HEK293 (cell line): ENCODE measurements at regions not wholly inside any gene's neighbourhood (a gene's known extent, or its start where the extent isn't known, plus 50 kb on each side); places are given as distances from the start of the nearest gene placed in this dataset.
"Not testable (repeated sequence)": the region's sequence is repeated elsewhere in the genome, so short reads cannot be mapped to it uniquely, and the experiment has no call there.

Experiments used
- CTCF ChIA-PET: fragments of 350-600 bp; formaldehyde crosslinking; extraction: SDS; loops from one replicate; lab custom pipeline; 2021; ENCODE audit warnings: antibody characterized with exemption; lab: Yijun Ruan, JAX
- POLR2A ChIA-PET: fragments of 300-600 bp; formaldehyde crosslinking; extraction: SDS; loops from one replicate; lab custom pipeline; 2020; ENCODE audit warnings: antibody characterized with exemption, inconsistent platforms; lab: Yijun Ruan, JAX
- H3K27ac ChIP-seq: fragments of 200-500 bp; sonication (Bioruptor generic); 2 replicates; pipeline ENCODE4 v1.5.1; 2014; ENCODE audit warnings: low read depth, low read length, control low read depth, inconsistent platforms; ENCODE audit errors: extremely low read depth
- H3K36me3 ChIP-seq, 2 experiments: fragments of 200-500 bp in 1 of 2; sonication (Bioruptor generic) in 1 of 2; 1 replicate in 1 of 2; 2 replicates in 1 of 2; pipeline ENCODE4 v1.5.1; 2014 to 2017; ENCODE audit warnings: inconsistent platforms in 2 of 2, low read length in 2 of 2; ENCODE audit not compliant: control insufficient read depth in 2 of 2, insufficient read depth in 1 of 2
- H3K4me1 ChIP-seq: fragments of 200-500 bp; sonication (Bioruptor generic); 2 replicates; pipeline ENCODE4 v1.5.1; 2014; ENCODE audit warnings: mild to moderate bottlenecking, low read length, inconsistent platforms; ENCODE audit not compliant: control insufficient read depth, insufficient read depth
- H3K4me3 ChIP-seq: 2 replicates; pipeline ENCODE4 v1.5.1; 2011; ENCODE audit warnings: low read depth, mild to moderate bottlenecking, control low read depth, low read length, moderate library complexity
- H3K9me3 ChIP-seq: fragments of 200-500 bp; sonication (Bioruptor generic); 2 replicates; pipeline ENCODE4 v1.5.1; 2014; ENCODE audit warnings: low read depth, low read length, inconsistent platforms; ENCODE audit not compliant: control insufficient read depth, insufficient read depth
- KLF1 ChIP-seq: fragments of 450-650 bp; formaldehyde crosslinking; IDR thresholded peaks from 2 replicates; pipeline ENCODE4 v1.5.1; 2016; ENCODE audit warnings: missing biosample characterization, missing genetic modification characterization
- MZF1 ChIP-seq: fragments of 450-650 bp; formaldehyde crosslinking; IDR thresholded peaks from 2 replicates; pipeline ENCODE4 v1.5.1; 2017; ENCODE audit warnings: missing biosample characterization, missing genetic modification characterization, borderline replicate concordance
- OSR2 ChIP-seq: fragments of 450-650 bp; formaldehyde crosslinking; IDR thresholded peaks from 2 replicates; pipeline ENCODE4 v1.5.1; 2016; ENCODE audit warnings: missing biosample characterization, missing genetic modification characterization
- SP3 ChIP-seq: fragments of 450-650 bp; formaldehyde crosslinking; IDR thresholded peaks from 2 replicates; pipeline ENCODE4 v1.5.1; 2016; ENCODE audit warnings: missing biosample characterization, missing genetic modification characterization
- ZBTB21 ChIP-seq: fragments of 450-650 bp; formaldehyde crosslinking; IDR thresholded peaks from 2 replicates; pipeline ENCODE4 v1.5.1; 2017; ENCODE audit warnings: missing biosample characterization, missing genetic modification characterization
- ZEB2 ChIP-seq: fragments of 450-650 bp; formaldehyde crosslinking; IDR thresholded peaks from 2 replicates; pipeline ENCODE4 v1.5.1; 2016; ENCODE audit warnings: missing biosample characterization, missing genetic modification characterization
- ZNF169 ChIP-seq: fragments of 450-650 bp; formaldehyde crosslinking; IDR thresholded peaks from 2 replicates; pipeline ENCODE4 v1.5.1; 2016; ENCODE audit warnings: missing biosample characterization, missing genetic modification characterization
- ZNF174 ChIP-seq: fragments of 450-650 bp; formaldehyde crosslinking; IDR thresholded peaks from 2 replicates; pipeline ENCODE4 v1.5.0; 2017; ENCODE audit warnings: missing biosample characterization, mild to moderate bottlenecking, missing genetic modification characterization
- ZNF19 ChIP-seq: fragments of 450-650 bp; formaldehyde crosslinking; IDR thresholded peaks from 2 replicates; pipeline ENCODE4; 2016; ENCODE audit warnings: missing biosample characterization, missing genetic modification characterization, low read depth
- ZNF302 ChIP-seq: fragments of 450-650 bp; formaldehyde crosslinking; IDR thresholded peaks from 2 replicates; pipeline ENCODE4 v1.5.1; 2016; ENCODE audit warnings: missing biosample characterization, missing genetic modification characterization, low read depth
- ZNF473 ChIP-seq: fragments of 450-650 bp; formaldehyde crosslinking; IDR thresholded peaks from 2 replicates; pipeline ENCODE4 v1.5.1; 2017; ENCODE audit warnings: missing biosample characterization, missing genetic modification characterization
- ZNF530 ChIP-seq: fragments of 450-650 bp; formaldehyde crosslinking; IDR thresholded peaks from 2 replicates; pipeline ENCODE4 v1.5.1; 2016; ENCODE audit warnings: low read depth, missing biosample characterization, missing genetic modification characterization
- ZNF610 ChIP-seq: fragments of 450-650 bp; formaldehyde crosslinking; IDR thresholded peaks from 2 replicates; pipeline ENCODE4 v1.5.1; 2016; ENCODE audit warnings: missing biosample characterization, missing genetic modification characterization, borderline replicate concordance
- ZNF777 ChIP-seq: fragments of 450-650 bp; formaldehyde crosslinking; IDR thresholded peaks from 2 replicates; pipeline ENCODE4 v1.5.1; 2017; ENCODE audit warnings: missing biosample characterization, missing genetic modification characterization, borderline replicate concordance
- ZSCAN16 ChIP-seq: fragments of 450-650 bp; formaldehyde crosslinking; IDR thresholded peaks from 2 replicates; pipeline ENCODE4 v1.5.1; 2016; ENCODE audit warnings: missing biosample characterization, missing genetic modification characterization
- ZXDB ChIP-seq: fragments of 450-650 bp; formaldehyde crosslinking; IDR thresholded peaks from 2 replicates; pipeline ENCODE4 v1.5.1; 2016; ENCODE audit warnings: missing biosample characterization, missing genetic modification characterization
- TF ChIP-seq, protein P1 (sequence below): fragments of 450-650 bp; formaldehyde crosslinking; IDR thresholded peaks from 2 replicates; pipeline ENCODE4 v1.5.1; 2016; ENCODE audit warnings: missing biosample characterization, missing genetic modification characterization
- TF ChIP-seq, protein P2 (sequence below): fragments of 450-650 bp; formaldehyde crosslinking; IDR thresholded peaks from 2 replicates; pipeline ENCODE4 v1.5.1; 2016; ENCODE audit warnings: missing biosample characterization, missing genetic modification characterization
- TF ChIP-seq, protein P3 (sequence below): fragments of 450-650 bp; formaldehyde crosslinking; IDR thresholded peaks from 2 replicates; pipeline ENCODE4 v1.5.1; 2017; ENCODE audit warnings: missing biosample characterization, missing genetic modification characterization
- TF ChIP-seq, protein P4 (sequence below): sonication (generic); formaldehyde crosslinking; IDR thresholded peaks from 2 replicates; pipeline ENCODE4 v1.8.1; 2022; ENCODE audit warnings: mild to moderate bottlenecking, moderate library complexity, missing genetic modification reagents
- TF ChIP-seq, protein P5 (sequence below): fragments of 450-650 bp; formaldehyde crosslinking; IDR thresholded peaks from 2 replicates; pipeline ENCODE4 v1.5.1; 2016; ENCODE audit warnings: missing biosample characterization, missing genetic modification characterization
- TF ChIP-seq, protein P6 (sequence below): fragments of 450-650 bp; formaldehyde crosslinking; IDR thresholded peaks from 2 replicates; pipeline ENCODE4 v1.5.1; 2016; ENCODE audit warnings: missing biosample characterization, missing genetic modification characterization

DNA sequence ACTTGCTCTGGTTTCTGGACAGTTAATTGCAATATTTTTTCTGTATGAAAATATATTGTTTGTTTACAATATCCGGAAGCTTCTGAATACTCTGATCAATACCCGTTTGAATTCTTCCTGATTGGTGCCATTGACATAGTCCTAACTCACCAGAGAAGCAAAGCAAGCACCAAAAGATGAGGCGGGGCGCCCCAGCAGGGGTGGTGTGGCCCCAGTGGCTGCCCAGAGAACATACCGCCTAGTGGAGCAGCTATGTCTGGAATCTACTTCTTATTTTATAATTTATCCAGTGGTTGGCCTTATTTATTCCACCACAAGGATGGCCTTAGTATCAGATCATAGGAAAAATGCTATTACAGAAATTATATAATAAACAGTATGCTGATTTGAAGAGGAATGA is 610.7 kb downstream of the JRKL start:
- no peak overlapping the region for H3K4me3 ChIP-seq
- POLR2A ChIA-PET: no interaction called here
- CTCF ChIA-PET: no interaction called here

DNA sequence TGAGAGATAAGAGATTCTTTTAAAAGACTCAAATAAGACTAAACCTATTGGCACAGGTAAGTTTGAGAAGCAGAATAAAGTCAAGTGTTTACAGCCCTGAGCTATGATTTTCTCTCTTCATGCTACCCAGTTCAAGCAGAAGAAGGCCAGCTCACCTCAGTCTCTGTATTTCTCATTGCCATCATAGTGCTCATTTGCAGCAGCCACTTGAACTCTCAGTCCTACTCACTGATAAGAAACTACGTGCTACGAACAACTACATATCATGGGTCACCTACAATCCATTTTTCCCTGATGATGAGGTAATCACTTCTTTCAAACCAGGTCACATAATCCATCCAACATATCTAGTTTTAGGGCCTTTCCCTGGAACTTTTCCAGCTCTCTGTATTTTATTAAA is 617.5 kb downstream of the JRKL start:
- Histone ChIP-seq H3K27ac (no peak overlapping the region), H3K4me1 (no peaks in the 10 kb centered on the region), H3K9me3 (no peaks in the 10 kb centered on the region), H3K36me3 (no peaks in the 10 kb centered on the region), H3K4me3 (no peak overlapping the region)
- ChIA-PET CTCF (no interaction called here), POLR2A (no interaction called here)
- TF ChIP-seq, protein P1, sequence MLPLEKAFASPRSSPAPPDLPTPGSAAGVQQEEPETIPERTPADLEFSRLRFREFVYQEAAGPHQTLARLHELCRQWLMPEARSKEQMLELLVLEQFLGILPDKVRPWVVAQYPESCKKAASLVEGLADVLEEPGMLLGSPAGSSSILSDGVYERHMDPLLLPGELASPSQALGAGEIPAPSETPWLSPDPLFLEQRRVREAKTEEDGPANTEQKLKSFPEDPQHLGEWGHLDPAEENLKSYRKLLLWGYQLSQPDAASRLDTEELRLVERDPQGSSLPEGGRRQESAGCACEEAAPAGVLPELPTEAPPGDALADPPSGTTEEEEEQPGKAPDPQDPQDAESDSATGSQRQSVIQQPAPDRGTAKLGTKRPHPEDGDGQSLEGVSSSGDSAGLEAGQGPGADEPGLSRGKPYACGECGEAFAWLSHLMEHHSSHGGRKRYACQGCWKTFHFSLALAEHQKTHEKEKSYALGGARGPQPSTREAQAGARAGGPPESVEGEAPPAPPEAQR (tag by site-specific recombination): no peak
- TF ChIP-seq ZNF777 (tag by site-specific recombination): no peak
- TF ChIP-seq ZNF19: no peak

More for the DNA sequence above, 610.7 kb downstream of the JRKL start:
- TF ChIP-seq, protein P2, sequence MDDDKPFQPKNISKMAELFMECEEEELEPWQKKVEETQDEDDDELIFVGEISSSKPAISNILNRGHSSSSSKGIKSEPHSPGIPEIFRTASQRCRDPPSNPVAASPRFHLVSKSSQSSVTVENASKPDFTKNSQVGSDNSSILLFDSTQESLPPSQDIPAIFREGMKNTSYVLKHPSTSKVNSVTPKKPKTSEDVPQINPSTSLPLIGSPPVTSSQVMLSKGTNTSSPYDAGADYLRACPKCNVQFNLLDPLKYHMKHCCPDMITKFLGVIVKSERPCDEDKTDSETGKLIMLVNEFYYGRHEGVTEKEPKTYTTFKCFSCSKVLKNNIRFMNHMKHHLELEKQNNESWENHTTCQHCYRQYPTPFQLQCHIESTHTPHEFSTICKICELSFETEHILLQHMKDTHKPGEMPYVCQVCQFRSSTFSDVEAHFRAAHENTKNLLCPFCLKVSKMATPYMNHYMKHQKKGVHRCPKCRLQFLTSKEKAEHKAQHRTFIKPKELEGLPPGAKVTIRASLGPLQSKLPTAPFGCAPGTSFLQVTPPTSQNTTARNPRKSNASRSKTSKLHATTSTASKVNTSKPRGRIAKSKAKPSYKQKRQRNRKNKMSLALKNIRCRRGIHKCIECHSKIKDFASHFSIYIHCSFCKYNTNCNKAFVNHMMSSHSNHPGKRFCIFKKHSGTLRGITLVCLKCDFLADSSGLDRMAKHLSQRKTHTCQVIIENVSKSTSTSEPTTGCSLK (tag by site-specific recombination): no peak
- no peak for TF ChIP-seq ZXDB
- no peak for TF ChIP-seq ZNF530 (tag by site-specific recombination)
- TF ChIP-seq ZNF610: no peak
- no peak for TF ChIP-seq ZNF174 (tag by site-specific recombination)
- TF ChIP-seq, protein P3, sequence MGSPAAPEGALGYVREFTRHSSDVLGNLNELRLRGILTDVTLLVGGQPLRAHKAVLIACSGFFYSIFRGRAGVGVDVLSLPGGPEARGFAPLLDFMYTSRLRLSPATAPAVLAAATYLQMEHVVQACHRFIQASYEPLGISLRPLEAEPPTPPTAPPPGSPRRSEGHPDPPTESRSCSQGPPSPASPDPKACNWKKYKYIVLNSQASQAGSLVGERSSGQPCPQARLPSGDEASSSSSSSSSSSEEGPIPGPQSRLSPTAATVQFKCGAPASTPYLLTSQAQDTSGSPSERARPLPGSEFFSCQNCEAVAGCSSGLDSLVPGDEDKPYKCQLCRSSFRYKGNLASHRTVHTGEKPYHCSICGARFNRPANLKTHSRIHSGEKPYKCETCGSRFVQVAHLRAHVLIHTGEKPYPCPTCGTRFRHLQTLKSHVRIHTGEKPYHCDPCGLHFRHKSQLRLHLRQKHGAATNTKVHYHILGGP: no peak
- TF ChIP-seq ZBTB21: no peak
- no peak for TF ChIP-seq ZEB2
- no peak for TF ChIP-seq ZSCAN16
- no peak for TF ChIP-seq ZNF777 (tag by site-specific recombination)
- TF ChIP-seq SP3 (tag by site-specific recombination): no peak
- no peak for TF ChIP-seq ZNF473 (tag by site-specific recombination)
- TF ChIP-seq, protein P4, sequence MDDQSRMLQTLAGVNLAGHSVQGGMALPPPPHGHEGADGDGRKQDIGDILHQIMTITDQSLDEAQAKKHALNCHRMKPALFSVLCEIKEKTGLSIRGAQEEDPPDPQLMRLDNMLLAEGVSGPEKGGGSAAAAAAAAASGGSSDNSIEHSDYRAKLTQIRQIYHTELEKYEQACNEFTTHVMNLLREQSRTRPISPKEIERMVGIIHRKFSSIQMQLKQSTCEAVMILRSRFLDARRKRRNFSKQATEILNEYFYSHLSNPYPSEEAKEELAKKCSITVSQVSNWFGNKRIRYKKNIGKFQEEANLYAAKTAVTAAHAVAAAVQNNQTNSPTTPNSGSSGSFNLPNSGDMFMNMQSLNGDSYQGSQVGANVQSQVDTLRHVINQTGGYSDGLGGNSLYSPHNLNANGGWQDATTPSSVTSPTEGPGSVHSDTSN (CRISPR knock-in tag): no peak
- TF ChIP-seq, all 188 proteins: peak for 0
- no peaks in the 10 kb centered on the region for H3K36me3 ChIP-seq
- no peaks in the 10 kb centered on the region for H3K4me1 ChIP-seq
- no peak overlapping the region for H3K27ac ChIP-seq
- no peaks in the 10 kb centered on the region for H3K9me3 ChIP-seq

DNA sequence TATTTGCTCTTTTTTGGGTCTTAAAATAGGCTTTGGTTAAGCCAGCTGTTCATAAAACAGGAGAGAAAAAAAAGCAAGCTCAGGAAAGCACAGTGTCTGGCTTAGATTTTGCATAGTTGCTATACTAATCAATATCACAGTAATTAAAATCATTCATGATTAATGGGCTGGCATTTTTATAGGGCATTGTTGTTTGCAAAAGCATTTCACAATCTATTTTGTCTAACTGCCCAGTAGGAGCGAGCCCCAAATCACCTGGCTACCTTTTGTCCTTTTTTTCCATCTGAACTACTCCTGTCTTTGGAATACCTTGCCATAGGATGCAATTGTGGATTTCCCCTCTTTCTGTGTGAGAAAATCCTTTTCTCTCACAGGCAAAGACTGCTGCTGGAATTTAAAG is 619.8 kb downstream of the JRKL start:
- Histone ChIP-seq H3K9me3 (no peaks in the 10 kb centered on the region), H3K4me1 (no peaks in the 10 kb centered on the region), H3K36me3 (no peaks in the 10 kb centered on the region), H3K27ac (no peak overlapping the region), H3K4me3 (no peak overlapping the region)
- CTCF ChIA-PET: no interaction called here
- TF ChIP-seq, protein P5, sequence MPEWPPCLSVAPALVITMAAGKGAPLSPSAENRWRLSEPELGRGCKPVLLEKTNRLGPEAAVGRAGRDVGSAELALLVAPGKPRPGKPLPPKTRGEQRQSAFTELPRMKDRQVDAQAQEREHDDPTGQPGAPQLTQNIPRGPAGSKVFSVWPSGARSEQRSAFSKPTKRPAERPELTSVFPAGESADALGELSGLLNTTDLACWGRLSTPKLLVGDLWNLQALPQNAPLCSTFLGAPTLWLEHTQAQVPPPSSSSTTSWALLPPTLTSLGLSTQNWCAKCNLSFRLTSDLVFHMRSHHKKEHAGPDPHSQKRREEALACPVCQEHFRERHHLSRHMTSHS (tag by site-specific recombination): no peak
- TF ChIP-seq ZNF174 (tag by site-specific recombination): no peak
- no peak for TF ChIP-seq OSR2 (tag by site-specific recombination)
- no peak for TF ChIP-seq KLF1
- no peak for TF ChIP-seq ZNF169
- TF ChIP-seq, protein P6, sequence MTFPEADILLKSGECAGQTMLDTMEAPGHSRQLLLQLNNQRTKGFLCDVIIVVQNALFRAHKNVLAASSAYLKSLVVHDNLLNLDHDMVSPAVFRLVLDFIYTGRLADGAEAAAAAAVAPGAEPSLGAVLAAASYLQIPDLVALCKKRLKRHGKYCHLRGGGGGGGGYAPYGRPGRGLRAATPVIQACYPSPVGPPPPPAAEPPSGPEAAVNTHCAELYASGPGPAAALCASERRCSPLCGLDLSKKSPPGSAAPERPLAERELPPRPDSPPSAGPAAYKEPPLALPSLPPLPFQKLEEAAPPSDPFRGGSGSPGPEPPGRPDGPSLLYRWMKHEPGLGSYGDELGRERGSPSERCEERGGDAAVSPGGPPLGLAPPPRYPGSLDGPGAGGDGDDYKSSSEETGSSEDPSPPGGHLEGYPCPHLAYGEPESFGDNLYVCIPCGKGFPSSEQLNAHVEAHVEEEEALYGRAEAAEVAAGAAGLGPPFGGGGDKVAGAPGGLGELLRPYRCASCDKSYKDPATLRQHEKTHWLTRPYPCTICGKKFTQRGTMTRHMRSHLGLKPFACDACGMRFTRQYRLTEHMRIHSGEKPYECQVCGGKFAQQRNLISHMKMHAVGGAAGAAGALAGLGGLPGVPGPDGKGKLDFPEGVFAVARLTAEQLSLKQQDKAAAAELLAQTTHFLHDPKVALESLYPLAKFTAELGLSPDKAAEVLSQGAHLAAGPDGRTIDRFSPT: no peak
- TF ChIP-seq ZNF302: no peak
- TF ChIP-seq MZF1: no peak
- POLR2A ChIA-PET: no interaction called here

DNA sequence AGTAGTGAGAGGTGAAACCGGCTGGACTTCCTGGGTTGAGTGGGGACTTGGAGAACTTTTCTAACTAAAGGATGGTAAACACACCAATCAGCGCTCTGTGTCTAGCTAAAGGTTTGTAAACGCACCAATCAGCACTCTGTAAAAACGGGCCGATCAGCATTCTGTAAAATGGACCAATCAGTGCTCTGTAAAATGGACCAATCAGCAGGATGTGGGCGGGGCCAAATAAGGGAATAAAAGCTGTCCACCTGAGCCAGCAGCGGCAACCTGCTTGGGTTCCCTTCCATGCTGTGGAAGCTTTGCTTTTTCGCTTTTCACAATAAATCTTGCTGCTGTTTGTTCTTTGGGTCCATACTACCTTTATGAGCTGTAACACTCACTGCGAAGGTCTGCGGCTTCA is 621.2 kb downstream of the JRKL start:
- not testable (repeated sequence) for H3K27ac ChIP-seq

More for the DNA sequence above, 621.2 kb downstream of the JRKL start:
- H3K9me3 ChIP-seq, CTCF ChIA-PET, H3K36me3 ChIP-seq, H3K4me1 ChIP-seq, H3K4me3 ChIP-seq, POLR2A ChIA-PET: not testable (repeated sequence)
